Immature natural killer cell (primary cell): ENCODE measurements at regions not wholly inside any gene's neighbourhood (a gene's known extent, or its start where the extent isn't known, plus 50 kb on each side); places are given as distances from the start of the nearest gene placed in this dataset.
A peak's percentile ranks its signal among the peaks of the same experiment; 100 is the strongest.

Source experiments
- DNase-seq, 3 donors: peaks; one replicate each; pipeline ENCODE4 v3.0.0; 2022; ENCODE audit warnings: mixed read lengths in 1 of 3
- H3K27ac Mint-ChIP-seq, 6 donors: one replicate each; pipeline ENCODE4 v1.8.0; 2020; ENCODE audit warnings: mixed read lengths in 6 of 6, mild to moderate bottlenecking in 5 of 6, inconsistent platforms in 4 of 6, moderate library complexity in 3 of 6
- H3K27me3 Mint-ChIP-seq, 3 donors: one replicate each; pipeline ENCODE4 v1.8.0; 2020 to 2021; ENCODE audit warnings: low read depth in 3 of 3, mild to moderate bottlenecking in 3 of 3, mixed read lengths in 3 of 3, moderate library complexity in 3 of 3, inconsistent platforms in 1 of 3
- H3K36me3 Mint-ChIP-seq, 3 donors: one replicate each; pipeline ENCODE4 v1.8.0; 2020; ENCODE audit warnings: mixed read lengths in 3 of 3, inconsistent platforms in 2 of 3, mild to moderate bottlenecking in 2 of 3
- H3K4me1 Mint-ChIP-seq, 2 donors: one replicate each; pipeline ENCODE4 v1.8.0; 2020; ENCODE audit warnings: inconsistent platforms in 2 of 2, mild to moderate bottlenecking in 2 of 2, mixed read lengths in 2 of 2, moderate library complexity in 1 of 2
- H3K4me3 Mint-ChIP-seq, 5 donors: one replicate each; pipeline ENCODE4 v1.8.0; 2020; ENCODE audit warnings: mild to moderate bottlenecking in 5 of 5, mixed read lengths in 5 of 5, inconsistent platforms in 3 of 5, moderate library complexity in 3 of 5
- H3K9me3 Mint-ChIP-seq, 6 donors: one replicate each; pipeline ENCODE4 v1.8.0; 2020; ENCODE audit warnings: mild to moderate bottlenecking in 6 of 6, mixed read lengths in 6 of 6, inconsistent platforms in 4 of 6, moderate library complexity in 3 of 6

GRCh38 chr4:136653640-136654406, 878.5 kb downstream of the PCDH18 start:
- peaks cover 0 to 9% (median under 1%) of the 10 kb centered on the region in 6 donors for H3K9me3 Mint-ChIP-seq
- no peak overlapping the region for H3K4me3 Mint-ChIP-seq
- peaks cover 27 to 36% of the 10 kb centered on the region in 2 donors for H3K4me1 Mint-ChIP-seq
- H3K36me3 Mint-ChIP-seq = peaks cover 0 to 3% (median 2%) of the 10 kb centered on the region in 3 donors
- DNase-seq = no peak
- peaks cover 0 to 2% (median 0%) of the 10 kb centered on the region in 3 donors for H3K27me3 Mint-ChIP-seq
- H3K27ac Mint-ChIP-seq = no peak overlapping the region

DNA sequence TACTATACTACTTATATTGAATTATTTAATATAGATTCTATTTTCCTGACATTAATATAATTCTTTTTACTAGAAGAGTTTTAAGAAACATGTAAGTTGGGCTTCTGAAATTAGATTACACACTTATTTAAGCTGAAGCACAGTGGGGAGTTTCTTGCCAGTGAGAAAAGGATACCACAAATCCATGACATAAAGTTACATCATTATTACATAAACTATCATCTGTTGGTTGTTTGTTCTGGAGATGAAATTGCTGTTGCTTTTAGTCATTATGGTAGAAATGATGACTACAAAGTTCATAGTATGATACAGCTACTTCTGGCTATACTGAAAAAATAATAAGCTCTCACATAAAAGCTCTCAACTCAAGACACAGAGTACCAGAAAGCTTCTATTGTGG, 880.4 kb downstream of the PCDH18 start:
- Mint-ChIP-seq H3K4me3 (peak overlapping the region; percentile 3 to 84 (median 71)), H3K9me3 (peaks cover 0 to 2% (median 0%) of the 10 kb centered on the region in 6 donors), H3K27ac (peak overlapping the region in 3 of 6 donors; percentile 75 to 87 (median 78)), H3K36me3 (no peaks in the 10 kb centered on the region), H3K4me1 (peaks cover 27 to 36% of the 10 kb centered on the region in 2 donors), H3K27me3 (peaks cover 0 to 2% (median 1%) of the 10 kb centered on the region in 3 donors)
- no peak for DNase-seq

DNA sequence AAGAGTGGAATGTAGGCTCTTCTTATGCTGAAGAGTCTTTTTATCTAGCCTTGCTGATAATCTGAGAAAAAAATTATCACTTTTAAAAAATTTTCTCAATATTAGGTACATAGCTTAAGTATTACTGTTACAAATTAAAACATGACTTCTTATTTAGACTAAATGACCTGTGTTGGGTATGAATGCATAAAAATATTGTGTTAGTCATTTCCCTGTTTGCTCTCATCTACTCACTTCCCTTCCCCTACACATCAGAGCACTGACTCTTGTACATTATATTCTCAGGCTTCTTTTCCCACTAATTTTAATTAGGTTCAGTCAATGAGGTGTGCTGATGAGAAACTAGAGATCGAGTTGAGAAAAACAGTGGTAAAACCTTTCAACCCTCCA, 881.0 kb downstream of the PCDH18 start:
- Mint-ChIP-seq H3K27me3 (peaks cover 0 to 2% (median 1%) of the 10 kb centered on the region in 3 donors), H3K27ac (peak overlapping the region in 5 of 6 donors; percentile 37 to 87 (median 75)), H3K4me3 (peak overlapping the region; percentile 66 to 84 (median 72)), H3K4me1 (peaks cover 27 to 36% of the 10 kb centered on the region in 2 donors), H3K36me3 (no peaks in the 10 kb centered on the region), H3K9me3 (peaks cover 0 to 2% (median 0%) of the 10 kb centered on the region in 6 donors)
- no peak for DNase-seq

DNA sequence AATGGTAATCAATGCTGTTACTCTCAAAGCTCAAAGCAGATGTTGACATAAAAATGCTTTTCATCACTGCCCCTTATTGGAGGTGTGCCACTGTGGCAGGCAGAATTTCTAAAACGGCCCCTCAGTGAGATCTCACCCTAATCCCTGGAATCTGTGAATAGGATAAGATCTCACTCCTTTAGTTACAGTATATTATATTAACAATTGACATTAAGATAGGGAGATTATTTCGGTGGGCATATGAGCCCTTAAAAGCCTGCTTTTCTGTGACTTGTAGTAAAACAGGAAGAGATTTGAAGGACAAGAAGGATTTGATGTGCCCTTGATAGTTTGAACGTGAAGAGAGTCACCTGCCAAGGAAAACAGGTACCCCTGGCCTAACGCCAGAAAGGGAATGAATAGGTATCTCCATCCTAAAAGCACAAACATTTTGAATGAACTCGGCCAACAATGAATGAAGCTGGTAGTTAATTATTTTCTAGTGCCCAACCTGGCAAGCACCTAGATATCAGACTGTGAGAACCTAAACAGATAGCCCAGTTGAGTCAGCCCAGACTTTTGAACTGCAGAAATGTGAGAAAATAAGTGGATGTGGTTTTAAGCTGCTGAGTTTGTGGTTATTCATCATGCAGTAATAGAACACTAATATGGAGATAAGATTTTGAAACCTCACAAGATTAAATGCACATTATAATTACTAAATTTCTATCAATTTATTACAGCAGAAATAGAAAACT, 881.6 kb downstream of the PCDH18 start:
- peaks cover 0 to 2% (median 0%) of the 10 kb centered on the region in 6 donors for H3K9me3 Mint-ChIP-seq
- peak; percentile 19 to 57 (median 33) for DNase-seq

GRCh38 chr4:136644279-136644678, 888.0 kb downstream of the PCDH18 start:
- H3K27ac Mint-ChIP-seq = no peak overlapping the region
- peaks cover 0 to 4% (median 0%) of the 10 kb centered on the region in 6 donors for H3K9me3 Mint-ChIP-seq
- no peaks in the 10 kb centered on the region for H3K36me3 Mint-ChIP-seq
- H3K27me3 Mint-ChIP-seq = peaks cover 0 to 3% (median 2%) of the 10 kb centered on the region in 3 donors
- peaks cover 7 to 8% of the 10 kb centered on the region in 2 donors for H3K4me1 Mint-ChIP-seq
- no peak for DNase-seq
- no peak overlapping the region for H3K4me3 Mint-ChIP-seq

More for the DNA sequence above, 881.6 kb downstream of the PCDH18 start:
- peak overlapping the region; percentile 75 to 89 (median 80) for H3K27ac Mint-ChIP-seq
- peaks cover 27 to 36% of the 10 kb centered on the region in 2 donors for H3K4me1 Mint-ChIP-seq
- peak overlapping the region; percentile 56 to 84 (median 72) for H3K4me3 Mint-ChIP-seq
- H3K36me3 Mint-ChIP-seq = no peaks in the 10 kb centered on the region
- peaks cover 0 to 1% (median 0%) of the 10 kb centered on the region in 3 donors for H3K27me3 Mint-ChIP-seq

GRCh38 chr4:136643416-136643815, 888.9 kb downstream of the PCDH18 start:
- peaks cover 0 to 7% (median 0%) of the 10 kb centered on the region in 6 donors for H3K9me3 Mint-ChIP-seq
- H3K27ac Mint-ChIP-seq = no peak overlapping the region
- no peak for DNase-seq
- H3K4me1 Mint-ChIP-seq = peaks cover 14 to 15% of the 10 kb centered on the region in 2 donors
- H3K4me3 Mint-ChIP-seq = no peak overlapping the region
- H3K27me3 Mint-ChIP-seq = peaks cover 0 to 3% (median 2%) of the 10 kb centered on the region in 3 donors
- H3K36me3 Mint-ChIP-seq = no peaks in the 10 kb centered on the region

- no peak overlapping the region for H3K4me3 Mint-ChIP-seq
- DNase-seq = no peak
- no peak overlapping the region for H3K27ac Mint-ChIP-seq
- peaks cover 0 to 7% (median 0%) of the 10 kb centered on the region in 6 donors for H3K9me3 Mint-ChIP-seq
- no peaks in the 10 kb centered on the region for H3K36me3 Mint-ChIP-seq
- H3K27me3 Mint-ChIP-seq = peaks cover 0 to 2% (median 0%) of the 10 kb centered on the region in 3 donors
- peaks cover 16% of the 10 kb centered on the region in 2 donors for H3K4me1 Mint-ChIP-seq
These were observed 895.1 kb downstream of the PCDH18 start for GRCh38 chr4:136637071-136637777.

DNA sequence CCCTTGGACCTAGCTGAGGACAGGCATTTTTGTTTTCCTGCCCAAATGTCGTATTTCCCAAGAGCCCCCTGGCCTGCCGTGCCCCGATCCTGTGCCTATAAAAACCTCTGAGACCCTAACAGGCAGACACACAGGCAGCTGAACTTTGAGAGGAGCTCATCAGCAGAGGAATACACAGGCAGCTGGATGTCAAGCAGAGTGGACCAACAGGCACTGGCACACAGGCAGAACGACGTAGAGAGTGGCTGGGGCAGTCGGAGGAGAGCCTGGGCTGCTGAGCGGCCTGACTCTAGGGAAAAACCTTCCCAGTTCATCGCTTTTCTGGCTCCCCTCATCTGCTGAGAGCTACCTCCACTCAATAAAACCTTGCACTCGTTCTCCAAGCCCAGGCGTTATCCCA, 896.1 kb downstream of the PCDH18 start:
- Mint-ChIP-seq H3K27ac (no peak overlapping the region), H3K36me3 (no peaks in the 10 kb centered on the region), H3K4me1 (peaks cover 16% of the 10 kb centered on the region in 2 donors), H3K27me3 (no peaks in the 10 kb centered on the region), H3K9me3 (peaks cover 0 to 7% (median 0%) of the 10 kb centered on the region in 6 donors), H3K4me3 (no peak overlapping the region)
- DNase-seq = no peak

DNA sequence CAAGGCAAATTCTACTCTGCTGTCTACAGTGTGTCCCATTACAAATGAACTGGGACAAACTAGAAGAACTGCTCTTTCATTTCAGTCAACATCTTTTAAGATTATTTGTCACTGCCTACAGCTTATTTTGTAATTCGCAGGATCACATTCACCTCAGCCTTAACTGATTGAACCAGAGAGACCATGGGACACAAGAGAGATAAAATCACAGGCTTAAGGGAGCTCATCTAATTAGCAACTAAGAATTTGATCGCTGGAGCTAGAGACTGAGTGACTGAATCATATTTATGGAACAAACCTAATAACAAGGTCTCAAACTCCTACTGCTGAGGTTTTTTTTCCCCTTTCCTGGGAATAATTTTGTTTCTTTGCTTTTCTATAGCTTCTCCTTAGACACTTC, 898.2 kb downstream of the PCDH18 start:
- H3K4me1 Mint-ChIP-seq = peaks cover 7 to 8% of the 10 kb centered on the region in 2 donors
- H3K27ac Mint-ChIP-seq = no peak overlapping the region
- no peak for DNase-seq
- no peaks in the 10 kb centered on the region for H3K36me3 Mint-ChIP-seq
- peaks cover 0 to 10% (median 0%) of the 10 kb centered on the region in 6 donors for H3K9me3 Mint-ChIP-seq
- no peak overlapping the region for H3K4me3 Mint-ChIP-seq
- no peaks in the 10 kb centered on the region for H3K27me3 Mint-ChIP-seq

DNA sequence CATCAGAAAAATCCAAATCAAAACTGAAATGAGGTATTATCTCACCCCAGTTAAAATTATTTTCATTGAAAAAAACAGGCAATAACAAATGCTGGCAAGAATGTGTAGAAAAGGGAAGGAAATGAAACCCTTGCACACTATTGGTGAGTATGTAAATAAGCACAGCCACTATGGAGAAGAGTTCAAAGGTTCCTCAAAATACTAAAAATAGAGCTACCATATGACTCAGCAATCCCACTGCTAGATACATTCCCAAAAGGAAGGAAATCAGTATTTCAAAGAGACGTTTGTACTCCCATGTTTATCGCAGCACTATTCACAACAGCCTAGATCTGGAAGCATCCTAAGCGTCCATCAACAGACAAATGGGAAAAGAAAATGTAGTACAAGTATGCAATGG, 932.4 kb downstream of the PCDH18 start:
- H3K4me1 Mint-ChIP-seq = no peaks in the 10 kb centered on the region
- peaks cover 0 to 3% (median 0%) of the 10 kb centered on the region in 3 donors for H3K36me3 Mint-ChIP-seq
- no peak overlapping the region for H3K27ac Mint-ChIP-seq
- peaks cover 0 to 5% (median 0%) of the 10 kb centered on the region in 3 donors for H3K27me3 Mint-ChIP-seq
- H3K4me3 Mint-ChIP-seq = no peak overlapping the region
- DNase-seq = no peak
- H3K9me3 Mint-ChIP-seq = peaks cover 8 to 27% (median 16%) of the 10 kb centered on the region in 6 donors

DNA sequence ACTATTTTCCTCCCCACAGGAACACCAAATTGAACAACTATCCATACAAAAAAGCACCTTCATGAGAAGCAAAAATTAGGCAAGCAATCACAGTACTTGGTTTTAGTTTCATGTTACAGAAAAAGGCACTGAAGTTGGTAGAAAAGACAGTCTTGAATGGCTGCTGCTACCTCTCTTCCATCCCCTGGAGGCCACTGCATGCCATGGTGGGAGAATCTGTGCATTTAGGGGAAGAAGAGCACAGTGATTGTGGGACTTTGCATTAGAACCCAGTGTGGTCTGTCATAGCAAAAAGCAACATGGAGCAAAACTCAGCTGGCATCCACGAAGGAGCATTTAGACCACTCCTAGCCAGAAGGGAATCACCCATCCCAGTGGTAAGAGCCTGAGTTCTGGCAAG, 941.9 kb downstream of the PCDH18 start:
- peaks cover 0 to 4% (median 0%) of the 10 kb centered on the region in 3 donors for H3K36me3 Mint-ChIP-seq
- DNase-seq = no peak
- H3K4me3 Mint-ChIP-seq = no peak overlapping the region
- no peaks in the 10 kb centered on the region for H3K27me3 Mint-ChIP-seq
- H3K9me3 Mint-ChIP-seq = peaks cover 0 to 29% (median 7%) of the 10 kb centered on the region in 6 donors
- H3K27ac Mint-ChIP-seq = no peak overlapping the region
- H3K4me1 Mint-ChIP-seq = no peaks in the 10 kb centered on the region

DNA sequence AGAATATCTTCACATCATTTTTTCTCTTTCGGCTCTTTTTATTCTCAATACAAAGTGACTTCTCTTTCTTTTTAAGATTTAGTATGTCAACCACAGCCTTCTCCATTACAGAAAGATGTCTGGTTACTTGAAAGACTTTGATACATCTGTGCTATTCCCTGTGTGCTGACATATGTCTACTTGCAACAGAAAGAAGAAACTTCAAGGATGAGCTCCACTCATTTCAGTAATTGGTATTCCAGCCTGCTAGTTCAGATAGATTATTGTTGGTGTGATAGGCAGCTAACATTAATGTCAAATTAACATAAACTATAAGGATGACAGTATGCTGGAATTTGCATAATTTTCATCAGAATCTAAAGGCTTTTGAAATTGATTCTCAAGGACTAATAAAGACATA, 948.7 kb downstream of the PCDH18 start:
- H3K9me3 Mint-ChIP-seq = peaks cover 0 to 5% (median 2%) of the 10 kb centered on the region in 6 donors
- peaks cover 0 to 10% (median 2%) of the 10 kb centered on the region in 3 donors for H3K27me3 Mint-ChIP-seq
- H3K36me3 Mint-ChIP-seq = no peaks in the 10 kb centered on the region

DNA sequence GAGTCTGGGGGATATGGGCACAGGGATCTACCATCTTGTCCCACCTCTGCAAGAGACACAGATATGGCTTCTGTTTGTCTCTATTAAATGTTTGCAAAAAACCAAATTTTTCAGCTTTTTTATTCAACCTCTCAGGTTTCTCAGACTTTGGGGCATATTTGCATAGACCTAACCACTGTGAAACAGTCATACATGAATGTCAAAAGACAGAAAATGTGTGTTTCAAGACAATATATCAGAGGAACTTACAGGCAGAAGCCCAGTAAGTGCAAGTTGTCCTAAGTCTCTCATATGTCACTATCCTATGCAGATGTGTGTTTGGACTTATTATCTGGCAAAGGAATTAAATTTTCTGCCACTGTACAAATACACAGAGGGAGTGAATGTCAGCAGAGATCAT, 951.2 kb downstream of the PCDH18 start:
- no peaks in the 10 kb centered on the region for H3K4me1 Mint-ChIP-seq

More for the DNA sequence above, 948.7 kb downstream of the PCDH18 start:
- Mint-ChIP-seq H3K4me1 (no peaks in the 10 kb centered on the region), H3K27ac (no peak overlapping the region), H3K4me3 (no peak overlapping the region)
- DNase-seq = no peak

More for the DNA sequence above, 951.2 kb downstream of the PCDH18 start:
- Mint-ChIP-seq H3K9me3 (peaks cover 0 to 10% (median 2%) of the 10 kb centered on the region in 6 donors), H3K27me3 (peaks cover 1 to 10% (median 2%) of the 10 kb centered on the region in 3 donors), H3K4me3 (no peak overlapping the region), H3K27ac (no peak overlapping the region), H3K36me3 (no peaks in the 10 kb centered on the region)
- DNase-seq = no peak
